Glomerular visceral epithelial cell (primary cell): ENCODE measurements at regions not wholly inside any gene's neighbourhood (a gene's known extent, or its start where the extent isn't known, plus 50 kb on each side); places are given as distances from the start of the nearest gene placed in this dataset.
"Not testable (repeated sequence)": the region's sequence is repeated elsewhere in the genome, so short reads cannot be mapped to it uniquely, and the experiment has no call there.

Experiments used
- DNase-seq: peaks from one replicate; pipeline ENCODE4 v3.0.0-alpha.2; 2016; ENCODE audit errors: extremely low spot score

- no peak for DNase-seq
Observed at GRCh38 chr2:185381631-185382030, 357.0 kb upstream of the FSIP2 start.

GRCh38 chr2:185384822-185385560, 353.6 kb upstream of the FSIP2 start:
- no peak for DNase-seq

- DNase-seq = no peak
Observed at GRCh38 chr2:185388226-185388625, 350.4 kb upstream of the FSIP2 start.

GRCh38 chr2:185391543-185391942, 347.1 kb upstream of the FSIP2 start:
- DNase-seq = no peak

- DNase-seq = no peak
Observed at GRCh38 chr2:185393091-185393490, 345.5 kb upstream of the FSIP2 start.

GRCh38 chr2:185402474-185402873, 336.1 kb upstream of the FSIP2 start:
- DNase-seq = no peak

- no peak for DNase-seq
Observed at GRCh38 chr2:185404578-185404977, 334.0 kb upstream of the FSIP2 start.

- DNase-seq = no peak
Observed at GRCh38 chr2:185417111-185417510, 321.5 kb upstream of the FSIP2 start.

- DNase-seq = no peak
Observed at GRCh38 chr2:185417688-185418087, 320.9 kb upstream of the FSIP2 start.

GRCh38 chr2:185424958-185425629, 313.5 kb upstream of the FSIP2 start:
- DNase-seq = not testable (repeated sequence)

- DNase-seq = no peak
Observed at GRCh38 chr2:185428000-185428399, 310.6 kb upstream of the FSIP2 start.

GRCh38 chr2:185433824-185434223, 304.8 kb upstream of the FSIP2 start:
- DNase-seq = peak; percentile 5

GRCh38 chr2:185436787-185437372, 301.7 kb upstream of the FSIP2 start:
- DNase-seq = no peak

GRCh38 chr2:185441486-185442005, 297.1 kb upstream of the FSIP2 start:
- DNase-seq = no peak

- DNase-seq = no peak
Observed at GRCh38 chr2:185456517-185456916, 282.1 kb upstream of the FSIP2 start.

- no peak for DNase-seq
Observed at GRCh38 chr2:185463481-185463880, 275.1 kb upstream of the FSIP2 start.

GRCh38 chr2:185466915-185467314, 271.7 kb upstream of the FSIP2 start:
- DNase-seq = no peak

GRCh38 chr2:185471441-185471840, 267.2 kb upstream of the FSIP2 start:
- DNase-seq = no peak

GRCh38 chr2:185472574-185472973, 266.0 kb upstream of the FSIP2 start:
- no peak for DNase-seq

GRCh38 chr2:185473838-185474237, 264.8 kb upstream of the FSIP2 start:
- DNase-seq = no peak

- no peak for DNase-seq
Observed at GRCh38 chr2:185475914-185476313, 262.7 kb upstream of the FSIP2 start.

GRCh38 chr2:185477452-185477851, 261.2 kb upstream of the FSIP2 start:
- no peak for DNase-seq

- no peak for DNase-seq
Observed at GRCh38 chr2:185484602-185485001, 254.0 kb upstream of the FSIP2 start.
